IgD-negative memory B cell (primary cell): ENCODE measurements at regions not wholly inside any gene's neighbourhood (a gene's known extent, or its start where the extent isn't known, plus 50 kb on each side); places are given as distances from the start of the nearest gene placed in this dataset.
"Not testable (repeated sequence)": the region's sequence is repeated elsewhere in the genome, so short reads cannot be mapped to it uniquely, and the experiment has no call there.

Experiments used
- H3K27ac Mint-ChIP-seq, 3 donors: one replicate each; pipeline ENCODE4 v1.8.0; 2020 to 2022; ENCODE audit warnings: mild to moderate bottlenecking in 3 of 3, mixed read lengths in 3 of 3, moderate library complexity in 1 of 3
- H3K27me3 Mint-ChIP-seq: one replicate; pipeline ENCODE4 v1.8.0; 2021; ENCODE audit warnings: mixed read lengths
- H3K36me3 Mint-ChIP-seq: one replicate; pipeline ENCODE4 v1.8.0; 2020; ENCODE audit warnings: mild to moderate bottlenecking, mixed read lengths
- H3K4me1 Mint-ChIP-seq, 3 donors: one replicate each; pipeline ENCODE4 v1.8.0; 2020 to 2022; ENCODE audit warnings: mixed read lengths in 3 of 3, mild to moderate bottlenecking in 1 of 3
- H3K4me3 Mint-ChIP-seq, 4 donors: one replicate each; pipeline ENCODE4 v1.8.0; 2020 to 2022; ENCODE audit warnings: mild to moderate bottlenecking in 4 of 4, mixed read lengths in 4 of 4, moderate library complexity in 3 of 4
- H3K9me3 Mint-ChIP-seq, 3 donors: one replicate each; pipeline ENCODE4 v1.8.0; 2020 to 2021; ENCODE audit warnings: mixed read lengths in 3 of 3, mild to moderate bottlenecking in 1 of 3

DNA sequence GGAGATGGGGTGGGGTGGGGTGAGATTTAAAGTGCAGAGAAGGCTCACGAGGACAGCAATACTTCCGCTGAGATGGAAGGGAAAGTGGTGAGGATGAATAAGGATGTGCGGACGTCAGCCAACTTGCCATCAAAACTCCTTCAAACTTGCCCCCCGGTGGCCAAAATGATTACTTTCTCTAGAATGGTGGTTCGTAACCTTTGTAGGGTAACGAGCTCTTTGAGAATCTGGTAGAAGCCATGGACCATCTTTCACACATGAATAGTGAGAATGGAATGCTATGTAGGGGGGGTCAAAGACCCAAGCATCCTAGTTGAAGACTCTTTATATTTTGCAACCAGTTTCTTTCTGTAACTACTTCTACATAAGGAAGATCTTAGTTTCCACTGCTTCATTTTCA lies 245.9 kb upstream of the DDHD1 start:
- H3K27ac Mint-ChIP-seq, result no peak overlapping the region
- no peaks in the 10 kb centered on the region for H3K4me1 Mint-ChIP-seq
- H3K9me3 Mint-ChIP-seq, result peaks cover 5 to 15% (median 10%) of the 10 kb centered on the region in 3 donors
- H3K4me3 Mint-ChIP-seq, result no peak overlapping the region
- H3K27me3 Mint-ChIP-seq, result peaks cover 9% of the 10 kb centered on the region
- H3K36me3 Mint-ChIP-seq, result peaks cover 2% of the 10 kb centered on the region

DNA sequence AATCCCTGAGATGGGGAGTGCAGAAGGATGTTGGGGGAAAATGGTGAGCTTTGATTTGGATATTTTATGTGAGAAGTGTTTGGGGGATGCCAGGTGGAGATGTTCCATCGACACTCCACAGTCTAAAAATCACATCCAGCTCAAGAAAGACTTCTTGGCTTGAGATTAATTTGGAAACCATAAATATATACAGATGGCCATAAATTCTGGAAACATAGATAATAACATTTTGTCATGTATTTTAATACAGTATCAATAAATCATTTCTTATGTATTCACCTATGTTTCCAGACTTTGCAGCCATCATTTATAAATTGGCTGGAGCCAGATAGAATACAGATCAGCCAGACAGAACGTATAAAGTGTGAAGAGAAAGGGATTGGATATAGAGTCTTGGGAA lies 245.5 kb upstream of the DDHD1 start:
- Mint-ChIP-seq H3K4me3 (no peak overlapping the region), H3K27me3 (peaks cover 9% of the 10 kb centered on the region), H3K36me3 (peaks cover 2% of the 10 kb centered on the region)

DNA sequence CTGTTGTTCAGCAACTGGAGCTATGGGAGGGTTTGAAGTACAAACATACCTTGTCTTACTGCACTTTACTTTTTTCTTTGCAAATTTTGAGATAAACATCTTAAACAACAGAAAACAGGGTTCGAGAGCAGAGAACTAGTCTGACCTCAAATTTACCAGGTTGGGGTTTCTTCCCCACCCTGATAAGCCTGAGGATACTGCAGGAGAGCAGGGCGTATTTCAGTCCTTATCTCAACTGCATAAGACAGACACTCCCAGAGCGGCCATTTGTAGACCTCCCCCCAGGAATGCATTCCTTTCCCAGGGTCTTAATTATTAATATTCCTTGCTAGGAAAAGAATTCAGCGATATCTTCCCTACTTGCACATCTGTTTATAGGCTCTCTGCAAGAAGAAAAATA lies 242.1 kb upstream of the DDHD1 start:
- not testable (repeated sequence) for H3K4me1 Mint-ChIP-seq

More for the DNA sequence above, 245.5 kb upstream of the DDHD1 start:
- no peaks in the 10 kb centered on the region for H3K4me1 Mint-ChIP-seq
- H3K9me3 Mint-ChIP-seq, result peaks cover 5 to 15% (median 11%) of the 10 kb centered on the region in 3 donors
- H3K27ac Mint-ChIP-seq, result no peak overlapping the region

DNA sequence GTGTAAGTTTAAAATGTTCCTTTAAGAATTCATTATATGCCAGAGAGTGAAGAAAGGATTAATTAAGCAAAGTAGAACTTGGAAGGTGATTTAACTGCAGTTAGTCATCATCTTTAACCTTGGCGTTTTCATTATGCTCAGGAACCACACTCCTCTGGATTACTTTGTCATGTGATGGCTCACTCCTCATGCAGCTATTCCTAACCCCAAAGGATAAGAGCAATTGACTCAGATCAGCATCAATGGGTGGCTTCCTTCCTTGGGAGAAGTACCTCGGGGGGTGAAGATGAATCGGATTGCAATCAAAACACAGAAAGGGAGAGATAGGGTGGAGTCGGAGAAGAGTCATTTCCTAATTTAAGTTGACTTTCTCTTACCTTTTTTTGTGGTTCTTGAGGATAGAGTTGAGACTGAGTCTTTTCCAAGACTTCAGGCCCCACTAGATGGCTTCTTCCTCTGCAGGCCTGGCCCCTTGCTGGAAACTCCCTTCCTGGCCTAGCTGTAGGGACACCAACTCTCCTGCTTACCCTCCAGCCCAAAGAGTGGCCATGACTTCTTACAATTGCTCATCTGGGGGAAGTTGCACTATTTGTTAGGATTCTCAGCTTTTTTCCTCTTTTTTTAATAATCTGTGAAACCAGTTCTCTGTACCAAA lies 238.6 kb upstream of the DDHD1 start:
- no peak overlapping the region for H3K4me3 Mint-ChIP-seq
- no peak overlapping the region for H3K27ac Mint-ChIP-seq
- H3K36me3 Mint-ChIP-seq, result no peaks in the 10 kb centered on the region
- H3K27me3 Mint-ChIP-seq, result peaks cover 3% of the 10 kb centered on the region
- H3K9me3 Mint-ChIP-seq, result peaks cover 5 to 15% (median 13%) of the 10 kb centered on the region in 3 donors
- no peaks in the 10 kb centered on the region for H3K4me1 Mint-ChIP-seq

More for the DNA sequence above, 242.1 kb upstream of the DDHD1 start:
- H3K4me3 Mint-ChIP-seq, H3K36me3 Mint-ChIP-seq, H3K27ac Mint-ChIP-seq, H3K27me3 Mint-ChIP-seq: not testable (repeated sequence)
- peaks cover 5 to 15% (median 13%) of the 10 kb centered on the region in 3 donors for H3K9me3 Mint-ChIP-seq

DNA sequence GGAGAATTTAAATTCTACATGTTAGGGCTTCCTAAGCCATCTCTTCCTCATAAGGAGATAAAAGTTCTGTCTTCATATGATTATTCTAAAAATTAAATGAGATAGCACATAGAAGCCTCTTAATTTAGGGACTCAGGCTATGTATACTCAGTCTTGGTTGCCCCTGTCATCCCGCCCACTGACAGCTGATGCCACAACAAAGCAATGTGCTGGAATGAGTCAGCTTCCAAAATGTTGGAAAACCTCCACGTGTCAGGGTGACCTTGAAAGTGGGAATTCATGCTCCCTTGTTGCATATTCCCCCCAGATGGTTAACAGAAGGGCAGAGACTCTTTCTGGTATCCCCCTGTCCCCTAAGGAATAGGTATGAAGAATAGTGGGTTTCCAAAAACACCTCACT lies 238.0 kb upstream of the DDHD1 start:
- peaks cover 5 to 13% (median 10%) of the 10 kb centered on the region in 3 donors for H3K9me3 Mint-ChIP-seq
- H3K4me1 Mint-ChIP-seq, result no peaks in the 10 kb centered on the region
- H3K27me3 Mint-ChIP-seq, result peaks cover 3% of the 10 kb centered on the region
- H3K36me3 Mint-ChIP-seq, result no peaks in the 10 kb centered on the region
- no peak overlapping the region for H3K27ac Mint-ChIP-seq
- no peak overlapping the region for H3K4me3 Mint-ChIP-seq

DNA sequence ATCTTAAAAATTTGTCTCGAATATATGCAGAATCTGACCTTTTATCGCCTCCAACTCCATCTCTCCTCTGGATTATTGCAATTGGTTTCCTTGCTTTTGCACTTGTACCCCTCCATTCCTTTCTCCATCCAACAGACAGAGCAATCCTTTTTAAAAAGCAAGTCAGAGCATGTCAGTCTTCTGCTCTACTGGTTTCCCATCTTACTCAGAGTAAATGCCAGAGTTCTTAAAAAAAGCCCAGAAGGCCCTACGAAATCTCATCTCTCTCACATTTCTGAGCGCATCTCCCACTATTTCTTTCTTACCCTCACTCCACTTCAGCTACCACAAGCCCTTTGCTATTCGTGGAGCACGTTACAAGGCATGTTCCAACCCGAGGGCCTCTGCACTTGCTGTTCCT lies 236.9 kb upstream of the DDHD1 start:
- no peaks in the 10 kb centered on the region for H3K4me1 Mint-ChIP-seq
- no peak overlapping the region for H3K4me3 Mint-ChIP-seq
- H3K9me3 Mint-ChIP-seq, result peaks cover 3 to 11% (median 5%) of the 10 kb centered on the region in 3 donors
- H3K27me3 Mint-ChIP-seq, result peaks cover 3% of the 10 kb centered on the region
- H3K36me3 Mint-ChIP-seq, result no peaks in the 10 kb centered on the region
- peak overlapping the region in 1 of 3 donors; percentile 14 for H3K27ac Mint-ChIP-seq

DNA sequence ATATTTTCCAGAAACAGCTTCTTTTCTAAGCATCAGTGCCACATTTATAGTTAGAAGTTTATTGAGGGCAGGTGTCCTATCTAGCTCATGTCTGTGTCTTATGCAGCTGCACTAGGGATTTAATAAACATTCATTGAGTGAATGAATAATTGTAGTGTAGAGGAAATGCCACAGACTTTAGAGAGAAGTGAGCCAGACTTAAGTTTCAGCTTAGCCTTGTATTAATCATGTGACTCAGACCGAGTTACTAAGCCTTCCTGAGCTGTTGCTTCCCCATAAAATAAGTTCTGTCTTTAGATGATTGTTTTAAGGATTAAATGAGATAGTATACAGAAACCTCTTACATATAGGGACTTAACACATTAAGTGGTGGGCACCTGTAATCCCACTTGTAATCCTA lies 236.1 kb upstream of the DDHD1 start:
- peaks cover 3% of the 10 kb centered on the region for H3K27me3 Mint-ChIP-seq
- no peak overlapping the region for H3K27ac Mint-ChIP-seq
- peaks cover 0 to 4% (median 1%) of the 10 kb centered on the region in 3 donors for H3K9me3 Mint-ChIP-seq
- H3K4me3 Mint-ChIP-seq, result no peak overlapping the region
- H3K4me1 Mint-ChIP-seq, result no peaks in the 10 kb centered on the region
- no peaks in the 10 kb centered on the region for H3K36me3 Mint-ChIP-seq

DNA sequence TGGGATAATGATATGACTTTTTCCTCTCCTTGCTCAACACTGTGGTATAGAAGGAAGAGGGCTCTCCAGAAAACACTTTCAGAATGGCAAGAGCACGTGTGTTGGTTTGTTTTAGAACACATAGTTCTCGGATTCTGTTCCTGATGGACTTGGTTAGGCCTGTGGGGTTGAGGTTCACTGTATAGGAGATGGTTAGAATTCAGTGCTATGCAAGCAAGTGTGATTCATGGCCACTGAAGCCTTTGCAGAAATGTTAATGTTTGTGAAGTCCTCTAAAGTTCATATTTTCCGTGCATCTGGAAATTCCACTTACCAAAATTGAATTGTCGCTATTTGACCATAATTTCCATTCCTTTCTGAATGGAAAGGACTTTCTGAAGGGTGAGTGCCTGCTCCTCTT lies 233.2 kb upstream of the DDHD1 start:
- Mint-ChIP-seq H3K9me3 (no peaks in the 10 kb centered on the region), H3K36me3 (no peaks in the 10 kb centered on the region), H3K27ac (no peak overlapping the region), H3K27me3 (peaks cover 3% of the 10 kb centered on the region), H3K4me3 (no peak overlapping the region), H3K4me1 (peaks cover 0 to 3% (median 0%) of the 10 kb centered on the region in 3 donors)

DNA sequence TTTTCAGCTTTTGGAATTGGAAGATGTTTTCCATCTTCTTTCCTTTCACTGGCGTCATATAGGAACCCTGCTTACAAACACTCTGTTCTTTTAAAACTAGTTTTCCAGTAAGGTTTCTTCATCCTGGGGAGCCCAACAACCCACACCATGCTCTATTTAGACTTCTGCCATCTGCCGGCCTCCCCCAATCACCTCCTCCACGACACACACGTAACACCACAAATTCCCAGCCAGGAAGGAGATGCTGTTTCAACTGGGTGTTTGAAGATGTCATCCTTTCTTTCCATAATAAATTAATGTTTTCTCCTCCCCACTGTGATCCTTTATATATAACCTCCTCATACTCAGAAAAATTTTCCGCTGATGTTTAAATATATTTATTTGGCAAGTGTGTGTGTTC lies 231.4 kb upstream of the DDHD1 start:
- Mint-ChIP-seq H3K9me3 (no peaks in the 10 kb centered on the region), H3K4me1 (peaks cover 0 to 3% (median 1%) of the 10 kb centered on the region in 3 donors), H3K27ac (no peak overlapping the region), H3K36me3 (no peaks in the 10 kb centered on the region), H3K27me3 (peaks cover 5% of the 10 kb centered on the region), H3K4me3 (no peak overlapping the region)

DNA sequence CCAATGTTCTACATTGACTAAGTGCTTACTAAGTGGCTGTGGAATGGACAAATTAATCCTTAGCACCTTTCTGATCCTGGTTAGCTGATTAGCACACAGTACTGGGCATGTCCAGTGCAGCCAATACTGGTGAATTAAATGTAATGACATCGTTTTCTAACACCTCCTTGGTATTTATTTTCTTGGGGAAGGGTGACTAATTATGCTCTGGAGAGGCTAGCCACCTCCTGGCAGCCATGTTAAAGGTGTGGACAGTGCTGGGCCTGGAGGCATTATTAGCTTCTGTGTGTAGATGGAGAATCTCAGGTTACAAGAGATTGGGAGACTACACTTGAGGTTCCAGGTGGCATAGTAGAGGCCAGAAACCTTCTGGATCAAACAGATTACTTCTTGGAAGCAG lies 230.9 kb upstream of the DDHD1 start:
- Mint-ChIP-seq H3K9me3 (peaks cover 0 to under 1% (median 0%) of the 10 kb centered on the region in 3 donors), H3K27ac (no peak overlapping the region), H3K36me3 (no peaks in the 10 kb centered on the region), H3K27me3 (peaks cover 5% of the 10 kb centered on the region), H3K4me1 (peaks cover 0 to 3% (median 1%) of the 10 kb centered on the region in 3 donors), H3K4me3 (no peak overlapping the region)

DNA sequence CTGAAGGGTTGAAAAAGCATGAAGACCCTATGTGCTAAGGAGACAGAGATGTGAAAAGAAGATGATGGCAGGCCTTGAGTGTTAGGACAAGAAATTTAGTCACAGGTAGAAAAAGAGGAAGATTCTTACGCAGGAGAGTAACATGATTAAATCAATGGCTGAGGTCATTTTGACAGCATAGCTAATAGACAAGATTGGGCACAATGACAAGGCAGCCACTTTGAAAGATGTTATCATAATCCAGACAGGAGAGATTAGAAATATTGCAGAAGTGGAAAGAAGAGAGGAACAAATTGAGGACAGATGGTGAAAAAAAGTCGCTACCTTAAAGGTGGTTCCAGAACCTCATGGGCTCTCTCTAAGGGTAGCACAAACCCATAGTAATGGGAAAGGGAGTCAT lies 228.8 kb upstream of the DDHD1 start:
- Mint-ChIP-seq H3K4me3 (no peak overlapping the region), H3K4me1 (peaks cover 0 to 3% (median 1%) of the 10 kb centered on the region in 3 donors), H3K9me3 (peaks cover 0 to 3% (median 0%) of the 10 kb centered on the region in 3 donors), H3K27me3 (peaks cover 1% of the 10 kb centered on the region), H3K27ac (no peak overlapping the region), H3K36me3 (no peaks in the 10 kb centered on the region)

DNA sequence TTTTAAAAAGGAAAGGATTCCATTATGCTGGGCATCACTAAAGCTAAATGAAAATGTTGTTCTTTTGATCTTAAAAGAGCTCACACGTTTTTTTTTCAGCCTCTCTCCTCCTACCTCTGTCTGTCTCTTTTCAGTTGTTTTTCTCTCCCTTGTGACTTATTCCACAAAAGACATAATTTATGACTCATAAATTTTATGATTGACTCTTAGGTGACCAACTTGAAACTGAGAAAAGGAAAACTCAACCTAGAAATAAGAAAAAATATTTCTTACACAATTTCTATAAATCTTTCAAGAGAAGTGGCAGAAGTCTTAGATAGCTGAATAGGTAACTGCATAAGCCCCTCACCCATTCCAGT lies 227.7 kb upstream of the DDHD1 start:
- peaks cover 0 to 3% (median 1%) of the 10 kb centered on the region in 3 donors for H3K4me1 Mint-ChIP-seq
- H3K27me3 Mint-ChIP-seq, result peaks cover 1% of the 10 kb centered on the region
- peaks cover 0 to 3% (median 0%) of the 10 kb centered on the region in 3 donors for H3K9me3 Mint-ChIP-seq
- peak overlapping the region in 1 of 4 donors; percentile 47 for H3K4me3 Mint-ChIP-seq
- H3K36me3 Mint-ChIP-seq, result no peaks in the 10 kb centered on the region
- no peak overlapping the region for H3K27ac Mint-ChIP-seq

DNA sequence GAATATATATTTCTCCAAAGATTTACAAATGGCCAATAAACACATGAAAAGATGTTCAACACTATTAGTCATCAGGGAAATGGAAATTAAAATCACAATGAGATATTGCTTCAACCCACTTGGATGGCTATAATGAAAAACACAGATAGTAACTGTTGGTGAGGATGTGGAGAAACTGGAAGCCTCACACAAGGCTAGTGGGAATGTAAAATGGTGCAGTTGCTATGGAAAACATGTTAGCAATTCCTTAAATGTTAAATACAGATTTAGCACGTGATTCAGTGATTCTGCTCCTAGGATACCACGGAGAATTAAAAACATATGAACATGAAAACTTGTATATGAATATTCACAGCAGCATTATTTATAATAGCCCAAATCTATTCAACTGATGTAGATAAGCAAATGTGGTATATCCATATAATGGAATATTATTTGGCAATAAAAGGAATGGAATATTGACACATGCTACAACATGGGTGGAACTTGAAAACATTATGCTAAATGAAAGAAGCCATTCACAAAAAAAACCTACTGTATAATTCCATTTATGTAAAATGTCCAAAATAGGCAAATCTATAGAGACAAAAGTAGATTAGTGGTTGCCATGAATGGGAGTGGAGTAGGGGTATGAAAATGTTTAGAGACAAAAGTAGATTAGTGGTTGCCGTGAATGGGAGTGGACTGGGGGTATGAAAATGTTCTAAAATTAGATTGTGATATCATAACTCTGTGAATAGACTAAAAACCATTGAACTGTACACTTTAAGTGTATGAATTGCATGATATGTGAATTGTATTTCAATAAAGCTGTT lies 227.1 kb upstream of the DDHD1 start:
- Mint-ChIP-seq H3K4me1 (peaks cover 0 to 3% (median 1%) of the 10 kb centered on the region in 3 donors), H3K9me3 (peaks cover 0 to 3% (median 0%) of the 10 kb centered on the region in 3 donors), H3K27me3 (peaks cover 1% of the 10 kb centered on the region), H3K4me3 (no peak overlapping the region), H3K27ac (no peak overlapping the region), H3K36me3 (no peaks in the 10 kb centered on the region)

DNA sequence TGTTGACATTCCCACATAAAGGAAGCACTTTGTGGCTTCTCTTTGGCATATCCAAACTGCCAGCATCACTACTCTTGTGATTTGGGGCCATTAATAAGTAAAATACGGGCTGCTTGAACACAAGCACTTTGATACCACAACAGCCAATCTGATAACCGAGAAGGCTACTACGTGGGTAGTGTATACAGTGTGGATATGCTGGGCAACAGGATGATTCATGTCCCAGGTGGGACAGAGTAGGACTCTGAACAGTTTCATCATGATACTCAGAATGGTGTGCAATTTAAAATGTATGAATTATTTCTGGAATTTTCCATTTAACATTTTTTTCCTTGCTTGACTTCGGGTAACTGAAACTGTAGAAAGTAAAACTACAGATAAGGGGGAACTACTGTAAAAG lies 225.0 kb upstream of the DDHD1 start:
- H3K4me3 Mint-ChIP-seq, result no peak overlapping the region
- H3K9me3 Mint-ChIP-seq, result peaks cover 0 to 3% (median 0%) of the 10 kb centered on the region in 3 donors
- peaks cover 0 to 3% (median 1%) of the 10 kb centered on the region in 3 donors for H3K4me1 Mint-ChIP-seq
- H3K27me3 Mint-ChIP-seq, result peaks cover 2% of the 10 kb centered on the region
- H3K27ac Mint-ChIP-seq, result no peak overlapping the region
- no peaks in the 10 kb centered on the region for H3K36me3 Mint-ChIP-seq

DNA sequence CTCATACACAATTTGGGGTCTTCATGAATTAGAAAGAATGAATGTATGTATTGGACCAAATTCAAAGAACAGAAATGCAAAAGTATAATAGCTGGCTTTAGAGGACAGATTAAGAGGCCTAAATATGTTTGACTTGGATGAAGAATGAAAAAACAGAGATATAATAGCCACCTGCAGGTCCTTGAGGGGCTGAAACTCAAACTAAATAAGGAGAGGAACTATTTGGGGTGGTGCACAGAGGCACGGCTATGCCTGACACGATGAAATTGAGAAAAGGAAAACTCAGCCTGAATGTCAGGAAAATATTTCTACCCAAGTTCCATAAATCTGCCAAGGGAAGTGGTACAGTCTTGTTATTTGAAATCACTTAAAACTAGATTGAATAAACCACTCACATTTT lies 222.9 kb upstream of the DDHD1 start:
- H3K9me3 Mint-ChIP-seq, result peaks cover 0 to 3% (median 0%) of the 10 kb centered on the region in 3 donors
- peaks cover 0 to 1% (median 0%) of the 10 kb centered on the region in 3 donors for H3K4me1 Mint-ChIP-seq
- H3K4me3 Mint-ChIP-seq, result no peak overlapping the region
- H3K27ac Mint-ChIP-seq, result no peak overlapping the region
- H3K27me3 Mint-ChIP-seq, result peaks cover 4% of the 10 kb centered on the region
- peaks cover 3% of the 10 kb centered on the region for H3K36me3 Mint-ChIP-seq
